Heart left ventricle (tissue), 13 donors: ENCODE measurements at regions not wholly inside any gene's neighbourhood (a gene's known extent, or its start where the extent isn't known, plus 50 kb on each side); places are given as distances from the start of the nearest gene placed in this dataset.

Source experiments
- POLR2A ChIP-seq, 2 donors: fragments of 450-650 bp; IDR thresholded peaks; one replicate each; pipeline ENCODE4 v1.6.1; 2017; ENCODE audit warnings: antibody characterized with exemption in 2 of 2, mild to moderate bottlenecking in 2 of 2, moderate library complexity in 2 of 2
- TF ChIP-seq, protein P1 (sequence below), 12 donors: fragments of 200-600 bp; sonication (generic) in 4 of 12; IDR thresholded peaks; one replicate each; pipeline versions ENCODE4 v1.5.0 to v1.8.0; 2018 to 2022; ENCODE audit warnings: antibody characterized with exemption in 12 of 12, mild to moderate bottlenecking in 5 of 12
- donor health status: ischemic (EF 13 %, LVEDD 7.1; RV severe dilation, severe dysfunction).
- donor health status: DM: no; HTN: yes; CAD: no.
- donor health status: DM: no; HTN: no; CAD: no.
- donor health status: ischemic (EF 25% LVEDD 6.9; RV normal size, moderate dysfunction).
- donor health status: ischemic (EF 25% LVEDD 5.7; RV mildly dilated, moderate dysfunction).
- donor health status: ischemic (EF 35%, LVEDD 5.7; RV mildly dilated, moderate dysfunction).
- donor health status: nonischemic (EF 11% LVEDD 7.7; RV severe dilation, severe dysfunction).
- donor health status: DM: yes; HTN: yes; CAD: no.
- donor health status: PGD.
- donor health status: ischemic (EF 29% LVEDD 5.4; RV normal size, mild dysfunction).
- donor health status: nonischemic (EF 23%, LVEDD 6.1; RV moderate dilation, normal function).

DNA sequence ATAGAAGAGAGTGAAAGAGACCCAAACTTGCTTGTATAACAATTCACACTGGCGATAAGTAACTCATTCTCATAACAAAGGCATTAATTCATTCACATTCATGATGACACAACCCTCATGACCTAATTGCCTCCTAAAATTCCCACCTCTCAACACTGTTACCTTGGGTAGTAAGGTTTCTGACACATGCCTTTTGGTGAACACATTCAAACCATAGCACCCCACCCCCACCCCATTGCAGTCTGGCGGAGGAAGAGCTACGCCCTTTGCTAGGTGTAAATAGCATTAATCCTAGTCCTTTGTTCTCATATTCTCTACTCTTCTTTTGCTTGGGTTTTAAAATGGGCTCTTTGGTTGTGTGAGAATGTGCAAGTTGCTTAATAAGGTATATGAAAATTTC, 361.5 kb downstream of the DSEL start:
- TF ChIP-seq, protein P1, sequence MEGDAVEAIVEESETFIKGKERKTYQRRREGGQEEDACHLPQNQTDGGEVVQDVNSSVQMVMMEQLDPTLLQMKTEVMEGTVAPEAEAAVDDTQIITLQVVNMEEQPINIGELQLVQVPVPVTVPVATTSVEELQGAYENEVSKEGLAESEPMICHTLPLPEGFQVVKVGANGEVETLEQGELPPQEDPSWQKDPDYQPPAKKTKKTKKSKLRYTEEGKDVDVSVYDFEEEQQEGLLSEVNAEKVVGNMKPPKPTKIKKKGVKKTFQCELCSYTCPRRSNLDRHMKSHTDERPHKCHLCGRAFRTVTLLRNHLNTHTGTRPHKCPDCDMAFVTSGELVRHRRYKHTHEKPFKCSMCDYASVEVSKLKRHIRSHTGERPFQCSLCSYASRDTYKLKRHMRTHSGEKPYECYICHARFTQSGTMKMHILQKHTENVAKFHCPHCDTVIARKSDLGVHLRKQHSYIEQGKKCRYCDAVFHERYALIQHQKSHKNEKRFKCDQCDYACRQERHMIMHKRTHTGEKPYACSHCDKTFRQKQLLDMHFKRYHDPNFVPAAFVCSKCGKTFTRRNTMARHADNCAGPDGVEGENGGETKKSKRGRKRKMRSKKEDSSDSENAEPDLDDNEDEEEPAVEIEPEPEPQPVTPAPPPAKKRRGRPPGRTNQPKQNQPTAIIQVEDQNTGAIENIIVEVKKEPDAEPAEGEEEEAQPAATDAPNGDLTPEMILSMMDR (IDR thresholded peaks at IDR 0.05), result no peak
- TF ChIP-seq POLR2A (IDR thresholded peaks at IDR 0.05), result no peak
